ENCODE measurements at regions not wholly inside any gene's neighbourhood (a gene's known extent, or its start where the extent isn't known, plus 50 kb on each side); places are given as distances from the start of the nearest gene placed in this dataset.
"Not testable (repeated sequence)": the region's sequence is repeated elsewhere in the genome, so short reads cannot be mapped to it uniquely, and the experiment has no call there.

- no peak overlapping the region for H4K8ac ChIP-seq (ENCODE audit: low read length)
- no peak overlapping the region for H3K4me2 ChIP-seq (ENCODE audit: low read length, poor library complexity, severe bottlenecking)
- peaks cover 39% of the 10 kb centered on the region for H3K9me3 ChIP-seq (ENCODE audit: control insufficient read depth, low read length)
- whole genome bisulfite sequencing: 88% methylated on average over 2 of the region's 3 CpGs
- H3K4ac ChIP-seq (ENCODE audit: low read depth in 1 of 2, low read length in 2 of 2): no peak overlapping the region
- DNase-seq: no peak
- no peak overlapping the region for H3K14ac ChIP-seq (ENCODE audit: low read length in 2 of 2)
- no peak overlapping the region for H4K91ac ChIP-seq (ENCODE audit: low read length)
- no peak overlapping the region for H2BK120ac ChIP-seq (ENCODE audit: low read depth, low read length)
- H2BK12ac ChIP-seq (ENCODE audit: low read length in 2 of 2): no peak overlapping the region
- H2AFZ ChIP-seq (ENCODE audit: low read depth, low read length): no peak overlapping the region
- H2BK5ac ChIP-seq (ENCODE audit: low read depth, low read length, poor library complexity, severe bottlenecking): no peak overlapping the region
- H3K23ac ChIP-seq (ENCODE audit: low read length in 2 of 2): no peak overlapping the region
- H3K27ac ChIP-seq (ENCODE audit: low read length, poor library complexity, severe bottlenecking): no peak overlapping the region
- peaks cover 9 to 11% of the 10 kb centered on the region in 2 experiments for H3K36me3 ChIP-seq (ENCODE audit: control insufficient read depth in 1 of 2, insufficient read depth in 2 of 2, low read depth in 1 of 2, low read length in 2 of 2)
- H3K4me1 ChIP-seq (ENCODE audit: control insufficient read depth, insufficient read depth, low read depth, low read length): peaks cover 3% of the 10 kb centered on the region
- H3K18ac ChIP-seq (ENCODE audit: low read depth in 1 of 2, low read length in 2 of 2): no peak overlapping the region
- no peaks in the 10 kb centered on the region for H3K79me1 ChIP-seq (replicated peaks; ENCODE audit: low read length, poor library complexity, severe bottlenecking)
- H3K4me3 ChIP-seq (ENCODE audit: insufficient read depth in 1 of 2, low read depth in 1 of 2, low read length in 2 of 2): no peak overlapping the region
- H2AK5ac ChIP-seq (ENCODE audit: low read length, severe bottlenecking): no peak overlapping the region
- no peak overlapping the region for H3K9ac ChIP-seq (ENCODE audit: low read length)
- H3K27me3 ChIP-seq (ENCODE audit: control insufficient read depth in 1 of 2, insufficient read depth in 1 of 2, low read length in 2 of 2): peaks cover 0 to 10% of the 10 kb centered on the region in 2 experiments
- no peak overlapping the region for H2BK15ac ChIP-seq (ENCODE audit: low read depth, poor library complexity, severe bottlenecking)
Observed at GRCh38 chrX:74104356-74105015, 199.5 kb upstream of the ZCCHC13 start.

- H3K36me3 ChIP-seq (ENCODE audit: control insufficient read depth in 1 of 2, insufficient read depth in 2 of 2, low read depth in 1 of 2, low read length in 2 of 2); H3K79me1 ChIP-seq (replicated peaks; ENCODE audit: low read length, poor library complexity, severe bottlenecking); H3K4me3 ChIP-seq (ENCODE audit: insufficient read depth in 1 of 2, low read depth in 1 of 2, low read length in 2 of 2); H2AK5ac ChIP-seq (ENCODE audit: low read length, severe bottlenecking); H2BK12ac ChIP-seq (ENCODE audit: low read length in 2 of 2); DNase-seq; H3K9ac ChIP-seq (ENCODE audit: low read length); H4K8ac ChIP-seq (ENCODE audit: low read length); H2BK5ac ChIP-seq (ENCODE audit: low read depth, low read length, poor library complexity, severe bottlenecking); H2BK15ac ChIP-seq (ENCODE audit: low read depth, poor library complexity, severe bottlenecking); H4K91ac ChIP-seq (ENCODE audit: low read length); H3K23ac ChIP-seq (ENCODE audit: low read length in 2 of 2); H3K4me2 ChIP-seq (ENCODE audit: low read length, poor library complexity, severe bottlenecking); H2AFZ ChIP-seq (ENCODE audit: low read depth, low read length); H3K14ac ChIP-seq (ENCODE audit: low read length in 2 of 2); H3K4me1 ChIP-seq (ENCODE audit: control insufficient read depth, insufficient read depth, low read depth, low read length); H3K4ac ChIP-seq (ENCODE audit: low read depth in 1 of 2, low read length in 2 of 2); H3K27me3 ChIP-seq (ENCODE audit: control insufficient read depth in 1 of 2, insufficient read depth in 1 of 2, low read length in 2 of 2); H3K27ac ChIP-seq (ENCODE audit: low read length, poor library complexity, severe bottlenecking); H2BK120ac ChIP-seq (ENCODE audit: low read depth, low read length); H3K18ac ChIP-seq (ENCODE audit: low read depth in 1 of 2, low read length in 2 of 2): not testable (repeated sequence)
- peaks cover 21% of the 10 kb centered on the region for H3K9me3 ChIP-seq (ENCODE audit: control insufficient read depth, low read length)
- WGBS: 99% methylated on average over 24 of the region's 31 CpGs
Observed at GRCh38 chrX:74098407-74098806, 205.6 kb upstream of the ZCCHC13 start.

- Histone ChIP-seq H4K8ac (ENCODE audit: low read length) (no peak overlapping the region), H3K4me1 (ENCODE audit: control insufficient read depth, insufficient read depth, low read depth, low read length) (no peaks in the 10 kb centered on the region), H2BK12ac (ENCODE audit: low read length in 2 of 2) (no peak overlapping the region), H3K23ac (ENCODE audit: low read length in 2 of 2) (no peak overlapping the region), H2AK5ac (ENCODE audit: low read length, severe bottlenecking) (no peak overlapping the region), H3K36me3 (ENCODE audit: control insufficient read depth in 1 of 2, insufficient read depth in 2 of 2, low read depth in 1 of 2, low read length in 2 of 2) (no peaks in the 10 kb centered on the region), H2BK15ac (ENCODE audit: low read depth, poor library complexity, severe bottlenecking) (no peak overlapping the region), H3K27me3 (ENCODE audit: control insufficient read depth in 1 of 2, insufficient read depth in 1 of 2, low read length in 2 of 2) (no peaks in the 10 kb centered on the region), H3K27ac (ENCODE audit: low read length, poor library complexity, severe bottlenecking) (no peak overlapping the region), H3K18ac (ENCODE audit: low read depth in 1 of 2, low read length in 2 of 2) (no peak overlapping the region), H3K14ac (ENCODE audit: low read length in 2 of 2) (no peak overlapping the region), H3K4ac (ENCODE audit: low read depth in 1 of 2, low read length in 2 of 2) (no peak overlapping the region), H2BK5ac (ENCODE audit: low read depth, low read length, poor library complexity, severe bottlenecking) (no peak overlapping the region), H2BK120ac (ENCODE audit: low read depth, low read length) (no peak overlapping the region), H4K91ac (ENCODE audit: low read length) (no peak overlapping the region), H2AFZ (ENCODE audit: low read depth, low read length) (no peak overlapping the region), H3K79me1 (replicated peaks; ENCODE audit: low read length, poor library complexity, severe bottlenecking) (no peaks in the 10 kb centered on the region), H3K4me3 (ENCODE audit: insufficient read depth in 1 of 2, low read depth in 1 of 2, low read length in 2 of 2) (no peak overlapping the region), H3K9ac (ENCODE audit: low read length) (no peak overlapping the region), H3K9me3 (ENCODE audit: control insufficient read depth, low read length) (peaks cover 18% of the 10 kb centered on the region), H3K4me2 (ENCODE audit: low read length, poor library complexity, severe bottlenecking) (no peak overlapping the region)
- 91% methylated on average over 3 of the region's 3 CpGs for WGBS
- DNase-seq: no peak
Observed at GRCh38 chrX:74090049-74090448, 213.9 kb upstream of the ZCCHC13 start.

- H3K79me1 ChIP-seq (replicated peaks; ENCODE audit: low read length, poor library complexity, severe bottlenecking): no peaks in the 10 kb centered on the region
- peak overlapping the region in 1 of 2 experiments; percentile 48 for H3K14ac ChIP-seq (ENCODE audit: low read length in 2 of 2)
- peak; percentile 2 for DNase-seq
- H3K36me3 ChIP-seq (ENCODE audit: control insufficient read depth in 1 of 2, insufficient read depth in 2 of 2, low read depth in 1 of 2, low read length in 2 of 2): no peaks in the 10 kb centered on the region
- H3K4me1 ChIP-seq (ENCODE audit: control insufficient read depth, insufficient read depth, low read depth, low read length): no peaks in the 10 kb centered on the region
- H3K4me2 ChIP-seq (ENCODE audit: low read length, poor library complexity, severe bottlenecking): no peak overlapping the region
- peaks cover 20% of the 10 kb centered on the region for H3K9me3 ChIP-seq (ENCODE audit: control insufficient read depth, low read length)
- H3K23ac ChIP-seq (ENCODE audit: low read length in 2 of 2): no peak overlapping the region
- H3K27ac ChIP-seq (ENCODE audit: low read length, poor library complexity, severe bottlenecking): no peak overlapping the region
- H2AK5ac ChIP-seq (ENCODE audit: low read length, severe bottlenecking): no peak overlapping the region
- H3K4ac ChIP-seq (ENCODE audit: low read depth in 1 of 2, low read length in 2 of 2): no peak overlapping the region
- H3K4me3 ChIP-seq (ENCODE audit: insufficient read depth in 1 of 2, low read depth in 1 of 2, low read length in 2 of 2): no peak overlapping the region
- no peak overlapping the region for H3K9ac ChIP-seq (ENCODE audit: low read length)
- H2BK120ac ChIP-seq (ENCODE audit: low read depth, low read length): no peak overlapping the region
- H4K8ac ChIP-seq (ENCODE audit: low read length): no peak overlapping the region
- no peak overlapping the region for H2BK12ac ChIP-seq (ENCODE audit: low read length in 2 of 2)
- no peak overlapping the region for H4K91ac ChIP-seq (ENCODE audit: low read length)
- H2BK15ac ChIP-seq (ENCODE audit: low read depth, poor library complexity, severe bottlenecking): no peak overlapping the region
- no peak overlapping the region for H2BK5ac ChIP-seq (ENCODE audit: low read depth, low read length, poor library complexity, severe bottlenecking)
- H2AFZ ChIP-seq (ENCODE audit: low read depth, low read length): no peak overlapping the region
- 77% methylated on average over 1 of the region's 1 CpG for WGBS
- no peak overlapping the region for H3K18ac ChIP-seq (ENCODE audit: low read depth in 1 of 2, low read length in 2 of 2)
- H3K27me3 ChIP-seq (ENCODE audit: control insufficient read depth in 1 of 2, insufficient read depth in 1 of 2, low read length in 2 of 2): peaks cover 0 to 3% of the 10 kb centered on the region in 2 experiments
Observed at GRCh38 chrX:74085642-74086236, 218.2 kb upstream of the ZCCHC13 start.

Data from mesenchymal stem cell (in vitro differentiated cells and primary cell).